IPS-11a (cell line): ENCODE measurements at regions not wholly inside any gene's neighbourhood (a gene's known extent, or its start where the extent isn't known, plus 50 kb on each side); places are given as distances from the start of the nearest gene placed in this dataset.

Source experiments
- H3K4me3 ChIP-seq: one replicate; pipeline ENCODE4 v1.5.1; 2013; ENCODE audit warnings: low read depth, low read length, control low read depth

DNA sequence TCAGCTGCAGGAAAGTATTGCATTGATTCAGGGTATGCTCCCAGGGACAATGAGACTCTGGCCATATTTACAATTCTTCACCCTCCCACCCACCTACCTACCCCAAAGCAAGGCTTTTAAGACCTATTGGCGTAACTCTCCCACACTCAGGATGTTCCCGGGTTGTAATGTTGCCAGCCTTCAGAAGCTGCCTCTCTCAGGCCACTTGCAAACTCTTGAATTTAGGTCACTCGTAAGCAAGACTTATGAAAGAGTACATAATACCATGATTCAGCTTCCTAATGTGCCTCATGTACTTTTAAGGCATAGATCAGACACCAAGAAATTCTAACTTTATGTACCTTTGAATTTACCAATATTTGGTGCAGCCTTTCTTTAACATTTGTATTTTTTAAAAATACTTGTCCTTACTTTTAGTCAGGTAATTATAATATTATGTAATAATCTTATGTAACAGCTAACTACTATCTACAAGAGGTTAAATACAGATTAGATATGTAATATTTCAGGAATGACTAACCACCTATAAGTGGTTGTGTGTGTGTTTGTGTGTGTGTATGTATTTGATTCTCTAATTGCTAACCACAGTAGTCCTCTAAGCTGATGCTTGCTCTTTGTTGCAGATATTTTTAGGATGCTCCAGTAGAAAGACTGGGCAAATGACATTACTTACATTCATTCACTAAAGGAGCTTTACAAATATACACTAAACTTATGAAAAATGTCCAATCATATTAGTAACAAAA lies 630.5 kb upstream of the MEF2C start:
- H3K4me3 ChIP-seq: no peak overlapping the region

DNA sequence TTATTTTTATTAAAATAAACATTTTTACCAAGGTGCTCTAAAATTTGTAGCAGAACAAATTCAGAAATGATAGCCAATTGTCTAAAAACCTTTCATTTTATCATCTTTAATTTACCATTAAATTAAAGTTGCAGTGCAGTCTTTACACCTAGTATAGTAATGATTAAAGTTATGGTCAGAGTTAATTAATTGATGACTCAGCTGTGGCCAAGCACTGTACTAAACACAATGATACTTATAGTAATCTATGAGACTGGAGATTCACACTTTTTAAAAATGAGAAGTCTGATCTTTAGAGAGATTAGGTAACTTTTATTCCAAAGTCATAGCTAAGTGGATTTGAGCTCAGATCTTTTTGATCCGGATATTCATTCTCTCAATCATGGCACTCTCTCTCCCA lies 621.1 kb upstream of the MEF2C start:
- H3K4me3 ChIP-seq: no peak overlapping the region

DNA sequence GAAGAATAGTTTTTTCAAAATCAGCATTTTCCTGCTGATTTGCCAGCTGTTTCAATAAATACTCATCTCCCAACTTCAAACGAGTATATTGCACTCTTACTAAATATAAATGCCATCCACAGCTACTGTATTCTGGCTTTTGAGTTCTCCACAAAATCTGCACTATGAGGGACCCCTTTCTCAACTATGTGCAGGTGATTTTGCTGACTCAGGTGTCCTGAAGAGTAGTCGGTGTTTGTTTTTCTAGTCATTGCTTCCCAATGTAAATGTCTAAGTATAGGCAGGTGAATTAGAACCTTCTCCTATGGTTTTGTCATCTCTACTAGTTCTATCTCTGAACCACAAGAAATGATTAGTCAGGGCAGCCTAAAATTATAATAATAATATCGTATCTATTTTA lies 616.8 kb upstream of the MEF2C start:
- no peak overlapping the region for H3K4me3 ChIP-seq

DNA sequence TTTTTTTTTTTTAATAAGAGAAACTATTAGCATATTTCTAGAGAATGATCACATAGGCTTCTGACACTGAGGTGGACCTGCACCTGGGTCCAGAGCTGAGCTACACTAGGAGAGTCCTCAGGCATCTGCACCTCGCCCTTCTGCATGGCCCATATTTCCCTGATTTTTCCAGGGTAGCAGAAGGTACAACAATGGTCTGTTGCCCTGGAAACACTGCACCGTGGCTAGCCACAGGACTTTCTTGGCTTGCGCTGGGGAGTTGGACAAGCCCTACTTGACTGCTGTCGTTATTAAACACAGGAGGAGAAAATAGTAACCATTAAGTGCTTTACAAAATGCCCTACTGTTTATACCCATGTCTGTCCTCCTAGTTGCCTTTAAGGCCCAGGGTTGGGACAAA lies 615.7 kb upstream of the MEF2C start:
- no peak overlapping the region for H3K4me3 ChIP-seq

DNA sequence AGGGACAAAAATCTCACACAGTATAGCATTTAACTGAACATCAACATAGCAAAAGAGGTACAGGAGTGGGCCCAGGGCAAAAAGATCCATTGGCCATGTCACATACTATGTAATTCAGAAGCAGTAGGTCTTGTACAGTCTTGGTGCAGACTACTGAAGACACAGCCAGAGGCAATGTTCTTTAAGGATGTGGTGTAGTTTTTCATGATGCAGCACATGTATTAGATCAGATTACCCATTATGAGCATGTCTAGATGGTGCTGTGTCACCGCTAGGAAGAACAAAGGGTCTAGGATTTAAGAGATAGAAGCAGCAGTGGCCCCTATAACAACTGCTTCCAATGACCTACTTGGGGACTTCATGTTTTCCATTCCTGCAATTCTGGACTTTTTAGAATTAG lies 610.4 kb upstream of the MEF2C start:
- no peak overlapping the region for H3K4me3 ChIP-seq

DNA sequence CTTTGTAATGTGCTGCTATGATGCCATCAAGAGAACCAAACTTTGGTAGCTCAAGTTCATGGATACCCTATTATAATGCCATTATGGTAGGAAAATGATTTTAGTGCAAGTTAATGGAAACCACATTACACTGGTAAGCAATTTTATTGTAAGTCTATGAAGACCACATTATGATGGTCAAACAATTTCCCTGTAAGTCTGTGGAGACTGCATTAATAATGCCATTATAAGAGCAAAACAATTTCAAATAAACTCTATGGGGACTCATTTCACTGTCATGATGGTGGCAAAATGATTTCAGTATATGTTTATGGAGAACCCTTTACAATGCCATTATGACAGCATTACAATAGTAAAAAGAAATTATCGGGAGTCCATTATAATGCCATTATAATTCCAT lies 602.0 kb upstream of the MEF2C start:
- no peak overlapping the region for H3K4me3 ChIP-seq

DNA sequence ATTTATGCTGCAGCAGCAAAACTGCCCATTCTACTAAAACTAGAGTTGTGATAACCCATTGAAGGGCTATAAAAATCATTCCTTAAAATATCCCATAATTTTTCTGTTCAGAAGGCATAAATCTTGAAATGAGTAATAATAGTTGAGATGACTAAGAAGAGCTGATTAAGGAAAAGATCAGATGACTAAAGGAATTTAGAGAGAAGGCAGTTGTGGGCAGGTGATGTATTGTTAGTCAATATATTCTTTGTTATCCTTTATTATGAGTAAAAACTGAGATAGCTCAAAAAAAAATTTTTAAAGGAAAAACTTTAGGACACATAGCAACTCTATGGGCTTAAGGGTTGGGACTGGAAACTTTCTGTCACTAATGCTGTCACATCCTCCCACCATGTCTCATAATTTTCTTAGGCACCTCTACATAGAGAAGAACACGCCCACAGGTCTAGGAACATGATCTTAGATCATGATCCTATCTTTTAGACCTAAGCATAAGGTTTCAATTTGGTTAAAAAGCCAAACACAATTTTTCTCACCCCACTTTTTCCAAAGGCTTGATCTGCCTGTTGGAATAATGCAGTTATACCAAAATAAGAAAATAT lies 597.5 kb upstream of the MEF2C start:
- no peak overlapping the region for H3K4me3 ChIP-seq

DNA sequence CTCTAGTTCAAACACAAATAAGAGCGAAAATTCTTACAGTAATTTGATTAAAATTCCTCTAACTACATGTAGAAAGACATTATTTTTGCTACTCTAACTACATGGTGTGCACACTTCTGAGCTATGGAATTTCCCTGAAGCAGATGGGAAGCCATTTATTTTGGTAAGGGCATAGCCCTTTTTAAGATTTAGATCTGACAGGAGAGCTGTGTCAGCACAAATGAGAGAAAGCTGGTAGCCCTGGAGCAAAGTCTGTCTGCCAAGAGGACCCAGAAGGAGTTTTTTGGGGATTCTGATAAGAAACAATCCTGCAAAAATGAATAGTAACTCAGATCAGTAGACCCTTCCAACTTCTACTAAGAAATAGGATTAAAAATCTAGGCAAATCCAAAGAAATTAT lies 595.9 kb upstream of the MEF2C start:
- no peak overlapping the region for H3K4me3 ChIP-seq

DNA sequence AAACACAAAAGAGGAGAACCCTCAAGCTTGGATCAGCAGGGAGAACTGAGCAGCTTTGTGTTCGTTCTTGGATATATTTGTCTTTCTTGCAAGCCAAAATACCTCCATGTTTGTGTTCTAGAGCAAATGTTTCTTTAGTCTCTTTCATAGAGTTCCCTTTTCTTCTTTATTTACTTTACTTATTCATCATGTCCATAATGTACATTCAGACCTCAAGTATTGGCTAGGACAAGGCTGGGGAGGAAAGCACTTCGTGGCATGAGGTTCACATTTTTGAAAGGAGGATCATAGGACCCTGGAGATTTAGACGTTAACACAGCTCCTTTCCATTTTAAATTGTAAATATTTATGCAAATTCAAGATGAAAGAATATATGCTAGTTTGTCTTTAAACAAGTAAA lies 590.2 kb upstream of the MEF2C start:
- no peak overlapping the region for H3K4me3 ChIP-seq

DNA sequence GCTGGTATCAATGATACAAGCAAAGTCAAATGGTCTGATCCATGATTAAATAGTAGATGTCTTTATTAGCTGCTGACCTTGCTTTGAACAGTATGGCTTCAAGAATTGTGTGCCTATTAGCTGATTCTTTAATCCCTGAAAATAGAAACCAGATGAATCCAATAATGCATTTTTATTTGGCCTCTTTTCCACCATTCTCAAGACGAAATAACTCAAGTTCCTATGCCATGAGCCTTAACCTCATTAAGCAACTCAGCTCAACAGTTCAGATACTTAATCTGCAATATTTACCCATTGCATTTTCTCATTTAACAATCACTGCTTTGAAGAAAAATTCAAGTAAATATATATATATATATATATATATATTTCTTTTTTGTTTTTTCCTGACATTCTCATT lies 588.6 kb upstream of the MEF2C start:
- no peak overlapping the region for H3K4me3 ChIP-seq

DNA sequence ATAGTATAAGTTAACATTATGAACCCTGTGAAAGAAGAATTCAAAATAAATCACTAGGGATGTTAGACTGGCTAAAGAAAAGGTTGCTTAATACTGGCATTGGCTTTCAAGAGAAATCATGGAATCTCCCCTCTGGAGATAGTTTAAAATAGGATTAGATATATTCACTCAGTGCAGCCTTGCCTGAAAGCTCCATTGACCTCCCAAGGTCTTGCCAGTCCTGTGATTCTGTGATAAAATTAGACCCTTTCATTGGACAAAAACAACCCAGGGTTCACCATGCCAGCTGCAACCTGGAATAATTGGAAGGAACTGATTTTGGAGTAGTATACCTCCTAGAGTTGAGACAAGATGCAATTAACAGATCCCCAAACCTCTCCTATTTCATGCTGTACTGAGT lies 588.1 kb upstream of the MEF2C start:
- no peak overlapping the region for H3K4me3 ChIP-seq

DNA sequence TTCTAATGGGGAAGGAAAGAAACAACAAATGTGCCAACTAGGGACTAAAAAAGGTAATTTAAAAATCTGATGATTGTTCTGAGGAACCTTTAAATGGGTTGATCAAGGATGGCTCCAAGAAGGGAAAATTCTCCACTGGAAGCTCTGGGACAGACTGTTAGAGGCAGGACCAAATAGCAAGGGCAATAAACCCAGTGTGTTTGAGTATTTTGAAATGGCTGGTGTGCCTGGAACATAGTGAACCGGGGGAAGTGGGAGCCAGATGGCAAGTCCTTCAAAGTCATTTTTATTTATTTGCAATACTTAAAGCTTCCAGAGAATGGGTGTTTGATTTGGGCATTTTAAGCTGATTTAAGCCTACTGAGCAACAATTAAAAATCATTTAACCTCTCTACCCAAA lies 587.7 kb upstream of the MEF2C start:
- H3K4me3 ChIP-seq: no peak overlapping the region

DNA sequence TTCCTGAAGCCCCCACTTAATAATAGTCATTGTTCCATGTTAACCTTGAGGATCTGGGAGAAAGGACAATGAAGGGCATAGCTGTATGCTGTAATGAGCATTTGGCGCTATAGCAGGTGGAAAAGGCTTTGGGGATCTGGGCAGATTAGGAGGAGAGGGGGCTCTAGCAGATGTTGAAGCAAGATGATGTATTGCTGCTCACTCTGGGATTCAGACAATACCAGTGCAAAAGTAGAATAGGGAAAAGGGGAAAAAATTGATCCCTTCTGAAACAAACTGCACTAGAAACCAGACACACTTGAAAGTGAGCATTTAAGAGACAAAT lies 575.3 kb upstream of the MEF2C start:
- no peak overlapping the region for H3K4me3 ChIP-seq

DNA sequence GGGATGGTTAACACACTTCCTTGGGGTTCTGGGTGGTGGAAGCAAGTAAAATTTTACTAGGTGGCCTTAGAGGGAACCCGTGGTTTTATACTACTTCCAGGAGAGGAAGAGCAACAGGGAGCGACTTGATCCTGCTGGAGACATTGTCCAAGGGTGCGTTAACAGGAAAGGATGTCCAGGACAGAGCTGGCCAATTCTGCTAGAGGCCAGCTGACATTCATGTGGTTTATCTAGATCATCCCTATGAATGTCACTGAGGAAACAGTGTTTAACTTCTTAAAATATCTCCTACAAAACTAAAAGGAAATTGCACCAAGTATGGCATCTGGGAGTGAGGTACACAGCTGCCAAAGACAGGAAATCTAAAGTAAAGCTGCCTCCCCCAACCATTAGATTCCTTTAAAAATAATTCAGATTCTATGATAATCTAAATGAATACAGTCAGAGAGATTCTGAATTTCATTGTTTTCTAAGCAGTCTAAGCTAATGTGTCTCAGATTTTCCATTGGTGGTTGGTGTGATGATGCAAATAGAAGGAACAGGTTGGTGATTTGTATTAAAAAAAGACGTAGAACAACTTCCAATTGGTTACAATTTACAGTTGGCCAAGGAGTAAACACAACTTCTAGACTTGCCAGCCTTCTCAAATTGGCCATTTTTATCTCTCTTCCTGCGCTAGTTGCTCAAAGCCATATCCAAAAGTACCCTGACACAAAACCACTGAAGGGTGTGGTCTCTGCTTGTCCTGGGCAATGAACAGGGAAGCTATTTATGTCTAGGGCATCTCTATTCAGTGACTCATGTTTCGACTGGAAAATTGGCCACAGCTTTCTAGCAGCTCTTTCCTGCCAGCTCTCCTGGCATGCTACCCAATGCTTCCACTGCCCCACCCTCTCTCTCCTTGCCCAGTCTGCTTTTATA lies 574.7 kb upstream of the MEF2C start:
- H3K4me3 ChIP-seq: no peak overlapping the region

DNA sequence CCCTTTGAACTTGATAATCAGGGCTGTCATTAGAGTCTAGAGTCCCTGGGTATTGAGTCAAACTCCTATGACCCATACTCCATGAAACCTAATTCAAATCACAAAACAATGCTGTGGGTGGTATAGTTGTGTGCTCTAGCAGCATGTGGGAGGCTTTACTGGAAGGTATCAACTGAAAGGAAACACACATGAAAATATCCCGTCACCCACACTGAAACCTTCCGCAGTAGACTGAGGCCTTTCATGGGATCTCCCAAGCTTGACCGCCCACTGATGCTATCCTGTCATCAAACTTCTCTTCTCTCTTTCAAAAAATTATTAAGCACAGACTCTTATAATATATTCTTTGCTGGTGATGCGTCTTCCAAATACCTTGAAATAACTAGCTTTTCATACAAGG lies 569.1 kb upstream of the MEF2C start:
- no peak overlapping the region for H3K4me3 ChIP-seq

DNA sequence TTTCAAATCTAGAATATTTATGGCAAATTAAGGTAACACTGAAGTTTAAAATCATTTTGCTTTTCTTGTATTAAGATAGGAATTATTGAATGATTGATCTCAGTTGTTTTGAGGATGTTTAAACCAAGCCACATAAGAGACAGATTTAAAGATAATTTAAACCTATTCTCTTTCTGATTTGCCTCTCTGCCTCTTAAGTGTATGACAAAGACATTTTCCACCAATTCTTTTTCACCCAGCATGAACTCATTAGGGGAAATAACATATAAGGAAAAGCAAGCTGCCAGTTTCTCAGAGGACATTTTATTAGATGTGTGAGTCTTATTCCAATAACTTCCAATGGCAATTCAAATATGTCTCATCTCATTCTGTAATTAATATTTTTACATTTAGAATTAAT lies 568.3 kb upstream of the MEF2C start:
- no peak overlapping the region for H3K4me3 ChIP-seq

DNA sequence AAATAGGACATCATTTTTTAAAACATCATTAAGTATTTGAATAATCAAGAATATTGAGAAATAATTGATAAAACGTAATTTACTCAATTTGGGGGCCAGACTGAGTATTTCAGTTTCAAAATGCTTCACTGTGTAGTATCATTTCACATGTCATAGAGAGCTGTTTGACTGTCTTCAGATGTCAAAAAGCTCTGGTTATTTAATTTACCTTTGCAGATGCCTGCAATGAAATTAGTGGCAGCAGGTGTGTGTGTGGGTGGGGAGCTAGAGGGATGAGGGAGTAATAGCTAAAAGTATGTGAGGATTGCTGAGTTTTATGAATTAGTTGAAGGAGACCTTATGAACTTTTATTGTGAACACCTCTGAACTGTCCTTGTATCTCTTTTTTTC lies 567.2 kb upstream of the MEF2C start:
- no peak overlapping the region for H3K4me3 ChIP-seq

DNA sequence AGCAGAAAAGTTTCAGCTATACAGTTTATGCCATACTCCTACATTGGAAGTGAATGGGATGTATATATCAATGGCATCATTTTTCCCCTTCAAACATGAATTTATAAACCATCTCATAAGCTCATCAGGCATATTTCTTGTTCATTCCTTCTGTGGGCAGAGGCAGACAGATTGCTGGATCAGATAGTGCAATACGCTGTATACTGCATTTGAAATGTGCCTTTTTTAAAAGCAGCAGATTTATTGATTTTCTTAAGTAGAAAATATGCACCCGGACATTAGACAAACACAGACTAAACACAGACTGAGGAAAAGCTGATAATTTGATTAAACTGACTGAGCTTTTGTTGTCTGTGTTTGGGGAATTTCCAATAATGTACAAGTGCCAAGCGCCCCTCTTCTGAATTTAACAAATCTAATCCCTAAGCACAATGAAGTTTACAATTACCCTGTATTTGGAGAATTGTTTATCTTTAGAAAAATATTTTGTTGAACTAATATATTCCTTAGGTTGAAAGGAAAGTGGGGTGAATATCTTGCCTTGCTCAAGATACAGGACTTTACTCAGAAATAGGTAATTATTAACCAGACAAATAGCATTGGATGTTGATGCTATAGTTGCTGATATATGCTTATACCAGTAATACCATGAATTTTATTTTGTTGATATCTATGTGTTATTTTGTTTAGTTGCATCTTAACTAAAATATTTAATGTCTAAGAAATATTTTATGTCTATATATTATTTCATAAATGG lies 566.6 kb upstream of the MEF2C start:
- H3K4me3 ChIP-seq: no peak overlapping the region

DNA sequence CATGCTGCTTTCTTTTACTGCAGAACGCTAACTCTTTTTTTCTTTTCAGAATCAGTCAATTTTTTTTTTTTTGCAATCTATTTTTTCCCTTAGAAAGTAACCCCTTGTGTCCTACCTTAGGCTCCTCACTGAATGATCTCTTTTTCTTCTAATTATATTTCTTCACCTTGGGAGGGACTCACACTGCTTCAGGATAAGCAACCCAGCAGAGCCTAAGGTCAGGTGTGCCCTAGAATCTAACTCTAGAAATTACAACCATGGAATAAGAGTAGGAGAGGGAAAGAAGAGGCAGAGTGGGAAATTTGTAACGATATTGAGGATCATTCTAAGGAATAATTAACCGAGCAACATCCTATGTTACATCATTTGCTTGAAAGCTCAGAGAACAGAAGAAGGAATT lies 564.0 kb upstream of the MEF2C start:
- no peak overlapping the region for H3K4me3 ChIP-seq

DNA sequence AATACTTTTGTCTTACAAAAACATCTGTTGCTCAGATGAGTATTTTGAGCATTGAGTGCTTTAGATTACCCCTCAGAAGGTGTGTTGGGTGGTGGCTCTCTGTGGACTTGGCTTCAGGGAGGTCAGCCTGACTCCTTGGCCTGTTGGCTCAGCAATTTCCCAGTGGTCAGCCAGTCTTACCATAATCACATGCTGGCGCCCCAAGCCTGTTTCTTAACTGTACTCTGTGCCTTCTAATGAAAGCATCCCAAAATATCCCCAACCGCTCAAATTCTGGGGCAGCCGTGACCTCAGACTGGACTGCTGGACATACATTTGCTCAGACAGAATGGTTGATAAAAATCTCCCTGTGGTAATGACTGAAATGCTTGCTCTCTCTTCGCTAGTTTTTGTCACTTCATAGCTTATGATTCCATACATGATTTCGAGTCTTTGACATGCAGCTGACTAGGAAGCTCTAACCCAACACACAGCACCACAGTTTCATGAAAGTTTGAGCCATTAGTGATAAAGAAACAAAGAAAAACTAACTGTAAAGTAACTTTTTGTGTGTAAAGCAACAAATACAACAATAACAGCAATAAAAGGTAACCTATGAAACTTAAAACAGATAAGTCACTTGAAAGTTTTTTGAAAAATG lies 562.2 kb upstream of the MEF2C start:
- no peak overlapping the region for H3K4me3 ChIP-seq

DNA sequence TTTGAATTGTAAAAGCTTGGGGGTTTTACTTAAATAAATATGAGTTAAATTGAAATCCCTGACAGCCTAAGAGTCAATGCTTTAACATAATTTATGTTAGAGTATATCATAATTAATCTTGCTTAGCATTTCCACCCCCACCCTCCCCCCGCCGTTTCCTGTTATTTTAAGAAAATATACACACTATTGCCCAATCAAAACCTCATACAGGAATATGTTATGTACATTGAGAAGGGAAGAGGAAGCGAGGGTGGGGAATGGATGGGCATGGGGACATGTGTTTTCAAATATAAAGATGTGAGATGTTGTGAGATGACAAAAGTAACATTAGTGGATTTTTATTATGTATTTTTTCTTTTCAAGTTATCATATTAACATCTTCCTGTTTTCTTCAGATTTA lies 561.1 kb upstream of the MEF2C start:
- no peak overlapping the region for H3K4me3 ChIP-seq
